HAP-1 (cell line): ENCODE measurements at regions not wholly inside any gene's neighbourhood (a gene's known extent, or its start where the extent isn't known, plus 50 kb on each side); places are given as distances from the start of the nearest gene placed in this dataset.

Experiments
- DNase-seq, 2 experiments: peaks; one replicate each; pipeline ENCODE4 v3.0.0-alpha.2; 2016 to 2020; ENCODE audit warnings: low spot score in 2 of 2
- H3K27me3 ChIP-seq: fragments of 250-450 bp; sonication (Bioruptor Pico); 2 replicates; pipeline ENCODE4 v1.5.1; 2020; ENCODE audit warnings: low read depth, mild to moderate bottlenecking, moderate library complexity
- H3K36me3 ChIP-seq: fragments of 250-450 bp; sonication (Bioruptor Pico); replicated peaks from 2 replicates; pipeline ENCODE4 v1.5.1; 2020; ENCODE audit warnings: mild to moderate bottlenecking
- H3K4me1 ChIP-seq: fragments of 250-450 bp; sonication (Bioruptor Pico); 2 replicates; pipeline ENCODE4 v1.5.1; 2020; ENCODE audit warnings: mild to moderate bottlenecking
- H3K4me3 ChIP-seq: fragments of 250-450 bp; sonication (Bioruptor Pico); 2 replicates; pipeline ENCODE4 v1.5.1; 2020; ENCODE audit warnings: mild to moderate bottlenecking, moderate library complexity
- H3K9me3 ChIP-seq: fragments of 250-450 bp; sonication (Bioruptor Pico); 2 replicates; pipeline ENCODE4 v1.5.1; 2020; ENCODE audit warnings: mild to moderate bottlenecking, moderate library complexity
- in situ Hi-C: fragments of 300-500 bp; cut with MboI; formaldehyde crosslinking; loops from 3 replicates; pipeline ENCODE4 v1.14.3; 2020; ENCODE audit warnings: low sequenced_read_pairs, inconsistent platforms, mixed read lengths

DNA sequence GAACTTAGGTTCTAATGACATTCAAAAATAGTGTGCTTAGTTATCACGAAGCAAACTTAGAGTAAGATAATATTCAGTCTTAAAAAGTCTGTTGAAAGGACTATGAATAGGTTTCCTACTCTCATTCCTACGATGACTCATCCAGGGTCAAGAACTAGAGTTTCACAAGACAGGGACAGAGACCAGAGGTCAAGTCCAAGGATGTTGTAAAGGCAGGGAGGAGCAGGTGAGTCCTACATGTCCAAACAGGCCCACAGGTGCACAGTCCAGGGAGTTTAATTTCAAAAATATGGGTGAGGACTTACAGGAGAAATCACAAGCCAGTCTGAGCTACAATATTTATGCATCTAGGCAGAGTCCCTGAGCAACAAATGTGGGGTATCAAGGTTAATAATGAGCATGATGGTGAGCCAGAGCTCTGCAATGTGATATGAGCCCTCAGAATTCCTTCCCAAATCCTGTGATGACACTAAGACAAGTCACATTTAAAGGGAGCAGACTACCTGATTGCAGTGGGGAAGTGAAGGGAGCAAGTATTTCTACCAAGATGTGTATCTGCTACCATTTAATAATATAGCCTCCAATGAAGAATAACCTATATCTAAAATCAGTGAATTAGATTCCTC is 100.0 kb upstream of the NRIP1 start:
- H3K4me3 ChIP-seq = no peak overlapping the region
- no peaks in the 10 kb centered on the region for H3K36me3 ChIP-seq
- H3K27me3 ChIP-seq = no peaks in the 10 kb centered on the region
- H3K9me3 ChIP-seq = no peaks in the 10 kb centered on the region; the same call in 1 of the 2 replicates
- H3K4me1 ChIP-seq = no peaks in the 10 kb centered on the region
- in situ Hi-C loops = no loop called here
- DNase-seq = no peak

- H3K36me3 ChIP-seq = no peaks in the 10 kb centered on the region
- no peaks in the 10 kb centered on the region for H3K9me3 ChIP-seq
- no peaks in the 10 kb centered on the region for H3K27me3 ChIP-seq
- no peak overlapping the region for H3K4me3 ChIP-seq
- in situ Hi-C loops = no loop called here
- no peak for DNase-seq
- no peaks in the 10 kb centered on the region for H3K4me1 ChIP-seq
Observed at GRCh38 chr21:15170614-15171013, 105.8 kb upstream of the NRIP1 start.

- no peaks in the 10 kb centered on the region for H3K27me3 ChIP-seq
- no peak overlapping the region for H3K4me3 ChIP-seq
- no peak for DNase-seq
- no peaks in the 10 kb centered on the region for H3K4me1 ChIP-seq
- in situ Hi-C loops = no loop called here
- no peaks in the 10 kb centered on the region for H3K9me3 ChIP-seq
- no peaks in the 10 kb centered on the region for H3K36me3 ChIP-seq
Observed at GRCh38 chr21:15171546-15171945, 106.7 kb upstream of the NRIP1 start.

DNA sequence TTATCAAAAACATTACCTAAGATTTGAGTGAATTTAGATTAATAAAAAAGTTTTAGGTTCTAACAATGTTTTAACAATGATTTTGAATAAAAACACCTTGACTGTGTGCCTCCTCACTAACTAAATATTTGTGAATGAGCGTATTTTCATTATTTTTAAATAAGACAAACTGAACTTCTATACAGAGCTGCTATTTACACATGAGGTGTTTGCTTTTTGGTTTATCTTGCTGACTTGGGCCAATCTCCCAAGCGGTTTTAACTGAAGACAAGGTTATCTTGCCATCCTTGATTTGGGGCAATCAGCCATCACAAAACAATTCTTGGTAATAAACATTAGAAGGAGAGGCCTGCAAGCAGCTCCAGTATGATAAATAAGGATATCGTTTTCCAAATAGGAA is 108.2 kb upstream of the NRIP1 start:
- Histone ChIP-seq H3K4me1 (no peaks in the 10 kb centered on the region), H3K36me3 (no peaks in the 10 kb centered on the region), H3K27me3 (no peaks in the 10 kb centered on the region), H3K9me3 (no peaks in the 10 kb centered on the region), H3K4me3 (no peak overlapping the region)
- in situ Hi-C loops = no loop called here
- no peak for DNase-seq

DNA sequence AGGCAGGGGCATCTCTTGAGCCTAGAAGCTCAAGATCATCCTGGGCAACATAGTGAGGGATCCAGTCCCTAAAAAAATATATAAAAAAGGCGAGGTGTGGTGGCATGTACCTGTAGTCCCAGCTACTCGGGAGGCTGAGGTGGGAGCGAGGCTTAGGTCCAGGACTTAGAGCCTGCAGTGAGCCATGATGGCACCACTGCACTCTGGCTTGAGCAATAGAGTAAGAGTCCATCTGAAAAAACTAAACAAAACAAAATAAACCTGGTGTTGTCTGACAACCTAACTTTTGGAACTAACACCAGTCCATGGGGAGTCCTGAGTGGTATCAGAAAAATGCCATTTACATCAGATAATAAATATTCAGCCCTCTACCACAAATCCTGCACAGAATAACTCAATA is 110.1 kb upstream of the NRIP1 start:
- H3K27me3 ChIP-seq = no peaks in the 10 kb centered on the region
- no peaks in the 10 kb centered on the region for H3K9me3 ChIP-seq
- no peak for DNase-seq
- in situ Hi-C loops = no loop called here
- H3K4me1 ChIP-seq = no peaks in the 10 kb centered on the region
- H3K36me3 ChIP-seq = no peaks in the 10 kb centered on the region
- H3K4me3 ChIP-seq = no peak overlapping the region

DNA sequence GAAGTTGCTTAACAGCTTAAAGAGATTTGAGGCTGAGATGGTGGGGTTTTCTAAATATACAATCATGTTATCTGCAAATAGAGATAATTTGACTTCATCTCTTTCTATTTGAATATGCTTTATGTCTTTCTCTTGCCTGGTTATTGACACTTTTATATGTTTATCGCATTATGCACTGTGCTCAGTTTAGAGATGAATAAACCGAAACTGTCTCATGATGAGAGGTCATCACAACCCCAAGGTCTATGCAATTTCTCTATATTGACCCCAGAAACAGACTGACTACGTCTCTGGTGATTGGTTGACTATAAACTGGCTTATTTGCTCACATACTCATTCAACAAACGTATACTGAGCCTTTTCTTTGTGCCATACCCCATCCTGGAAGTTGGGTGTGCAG is 117.9 kb upstream of the NRIP1 start:
- no peak for DNase-seq
- in situ Hi-C loops = no loop called here
- Histone ChIP-seq H3K4me1 (no peaks in the 10 kb centered on the region), H3K4me3 (no peak overlapping the region), H3K9me3 (no peaks in the 10 kb centered on the region), H3K27me3 (no peaks in the 10 kb centered on the region), H3K36me3 (no peaks in the 10 kb centered on the region)

GRCh38 chr21:15183813-15184257 is 119.0 kb upstream of the NRIP1 start:
- DNase-seq = no peak
- no peaks in the 10 kb centered on the region for H3K27me3 ChIP-seq
- no peaks in the 10 kb centered on the region for H3K9me3 ChIP-seq
- no peaks in the 10 kb centered on the region for H3K4me1 ChIP-seq
- H3K4me3 ChIP-seq = no peak overlapping the region
- no peaks in the 10 kb centered on the region for H3K36me3 ChIP-seq
- in situ Hi-C loops = no loop called here

GRCh38 chr21:15190412-15190811 is 125.6 kb upstream of the NRIP1 start:
- no peak overlapping the region for H3K4me3 ChIP-seq
- DNase-seq = no peak
- H3K36me3 ChIP-seq = no peaks in the 10 kb centered on the region
- no peaks in the 10 kb centered on the region for H3K27me3 ChIP-seq
- in situ Hi-C loops = no loop called here
- no peaks in the 10 kb centered on the region for H3K9me3 ChIP-seq
- H3K4me1 ChIP-seq = no peaks in the 10 kb centered on the region

DNA sequence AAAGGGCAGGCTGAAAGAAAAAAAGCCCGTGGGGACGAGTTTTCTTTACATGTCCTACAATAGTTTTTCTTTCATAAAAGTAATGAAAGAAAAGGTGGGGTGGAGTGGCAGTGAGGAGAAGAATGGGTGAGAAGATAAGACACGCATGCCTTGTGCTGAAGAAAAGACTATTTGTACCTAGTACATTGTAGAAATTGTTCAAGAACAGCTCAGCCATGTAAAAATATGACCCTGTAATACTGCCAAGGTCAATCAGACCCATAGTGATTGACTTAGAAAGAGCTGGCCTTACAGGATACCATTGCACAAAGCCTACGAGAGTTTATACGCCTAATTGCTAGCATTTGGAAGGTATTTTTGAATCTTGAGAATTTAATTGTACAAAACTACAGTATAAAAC is 126.0 kb upstream of the NRIP1 start:
- Histone ChIP-seq H3K36me3 (no peaks in the 10 kb centered on the region), H3K4me1 (no peaks in the 10 kb centered on the region), H3K27me3 (no peaks in the 10 kb centered on the region), H3K4me3 (no peak overlapping the region), H3K9me3 (no peaks in the 10 kb centered on the region)
- DNase-seq = no peak
- in situ Hi-C loops = no loop called here

DNA sequence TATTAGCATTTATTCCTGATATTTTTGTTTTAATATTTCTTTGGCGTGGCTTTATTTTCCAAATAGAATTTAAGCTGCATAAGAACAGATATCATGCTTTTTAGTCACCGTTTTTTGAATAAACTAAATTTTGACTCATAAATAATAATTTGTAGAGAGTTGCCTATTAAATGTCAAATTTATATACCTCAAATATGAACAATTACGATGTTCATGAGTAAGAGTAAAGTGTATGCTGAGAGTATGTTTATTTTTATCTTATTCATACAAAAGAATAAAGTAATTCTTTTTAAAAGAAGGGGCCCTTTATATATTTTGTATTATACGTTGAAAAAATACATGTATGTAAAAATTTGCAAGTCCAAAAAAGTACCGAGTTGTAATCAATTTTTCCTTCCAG is 126.5 kb upstream of the NRIP1 start:
- DNase-seq = no peak
- in situ Hi-C loops = no loop called here
- Histone ChIP-seq H3K9me3 (no peaks in the 10 kb centered on the region), H3K4me3 (no peak overlapping the region), H3K4me1 (no peaks in the 10 kb centered on the region), H3K27me3 (no peaks in the 10 kb centered on the region), H3K36me3 (no peaks in the 10 kb centered on the region)

DNA sequence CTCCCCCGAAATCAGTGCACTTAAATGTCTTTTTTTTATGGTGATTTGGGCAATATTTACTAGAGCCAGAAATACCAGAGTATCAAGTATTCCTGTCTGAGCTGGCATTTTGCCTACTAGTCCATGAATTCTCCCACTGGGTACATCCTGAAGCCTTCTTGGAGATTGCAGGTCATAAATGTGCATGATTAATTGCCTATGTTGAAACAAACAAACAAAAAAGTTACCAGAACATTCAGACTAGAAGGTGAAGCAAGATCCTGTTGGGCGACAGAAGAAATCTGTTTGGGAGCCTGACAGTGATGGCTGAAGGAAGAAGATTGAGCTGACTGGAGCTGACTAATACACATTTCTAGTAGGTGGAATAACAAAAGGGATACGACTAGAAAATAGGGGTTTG is 127.4 kb upstream of the NRIP1 start:
- in situ Hi-C loops = no loop called here
- no peaks in the 10 kb centered on the region for H3K4me1 ChIP-seq
- H3K27me3 ChIP-seq = no peaks in the 10 kb centered on the region
- no peaks in the 10 kb centered on the region for H3K36me3 ChIP-seq
- DNase-seq = no peak
- no peak overlapping the region for H3K4me3 ChIP-seq
- H3K9me3 ChIP-seq = no peaks in the 10 kb centered on the region

DNA sequence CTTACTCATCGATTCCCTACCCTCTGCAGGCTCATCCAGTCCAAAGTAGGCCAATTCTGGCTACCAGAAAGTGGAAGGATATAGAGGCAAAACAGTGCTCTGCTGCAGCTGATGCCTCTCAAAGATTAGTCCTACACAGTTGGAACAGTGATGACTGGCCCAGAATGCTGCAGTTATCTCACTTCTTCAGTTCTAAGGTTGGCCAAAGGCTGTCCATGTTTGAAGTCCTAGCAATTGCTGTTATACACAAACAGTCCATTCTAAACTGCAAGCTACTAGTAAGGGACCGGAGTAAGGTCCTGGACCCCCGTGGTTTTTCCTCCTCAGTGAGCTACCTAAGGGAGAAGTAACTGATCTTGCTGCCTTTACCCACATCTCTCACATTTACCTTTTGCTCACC is 129.1 kb upstream of the NRIP1 start:
- no peaks in the 10 kb centered on the region for H3K36me3 ChIP-seq
- in situ Hi-C loops = no loop called here
- no peaks in the 10 kb centered on the region for H3K9me3 ChIP-seq

DNA sequence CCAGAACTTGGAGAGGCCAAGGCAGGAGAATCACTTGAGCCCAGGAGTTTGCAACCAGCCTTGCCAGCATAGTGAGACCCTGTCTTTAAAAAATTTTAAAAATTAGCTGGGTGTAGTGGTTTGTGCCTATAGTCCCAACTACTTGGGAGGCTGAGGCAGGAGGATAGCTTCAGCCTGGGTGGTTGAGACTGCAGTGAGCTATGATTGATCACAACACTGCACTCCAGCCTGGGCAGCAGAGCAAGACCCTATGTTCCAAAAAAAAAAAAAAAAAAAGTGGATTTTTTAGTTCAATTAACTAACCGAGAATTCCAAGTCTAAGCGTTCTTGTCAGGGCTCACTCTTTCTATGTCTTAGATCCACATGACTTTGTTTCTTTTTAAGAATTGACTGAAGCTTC is 130.3 kb upstream of the NRIP1 start:
- H3K36me3 ChIP-seq = no peaks in the 10 kb centered on the region
- H3K27me3 ChIP-seq = no peaks in the 10 kb centered on the region
- no peak for DNase-seq
- no peaks in the 10 kb centered on the region for H3K9me3 ChIP-seq
- in situ Hi-C loops = no loop called here
- H3K4me1 ChIP-seq = no peaks in the 10 kb centered on the region
- H3K4me3 ChIP-seq = no peak overlapping the region

More for the DNA sequence above, 129.1 kb upstream of the NRIP1 start:
- DNase-seq = no peak
- Histone ChIP-seq H3K27me3 (no peaks in the 10 kb centered on the region), H3K4me1 (no peaks in the 10 kb centered on the region), H3K4me3 (no peak overlapping the region)

- Histone ChIP-seq H3K4me3 (no peak overlapping the region), H3K27me3 (no peaks in the 10 kb centered on the region), H3K36me3 (no peaks in the 10 kb centered on the region), H3K4me1 (no peaks in the 10 kb centered on the region), H3K9me3 (no peaks in the 10 kb centered on the region)
- no peak for DNase-seq
- in situ Hi-C loops = no loop called here
Observed at GRCh38 chr21:15195768-15196167, 131.0 kb upstream of the NRIP1 start.

DNA sequence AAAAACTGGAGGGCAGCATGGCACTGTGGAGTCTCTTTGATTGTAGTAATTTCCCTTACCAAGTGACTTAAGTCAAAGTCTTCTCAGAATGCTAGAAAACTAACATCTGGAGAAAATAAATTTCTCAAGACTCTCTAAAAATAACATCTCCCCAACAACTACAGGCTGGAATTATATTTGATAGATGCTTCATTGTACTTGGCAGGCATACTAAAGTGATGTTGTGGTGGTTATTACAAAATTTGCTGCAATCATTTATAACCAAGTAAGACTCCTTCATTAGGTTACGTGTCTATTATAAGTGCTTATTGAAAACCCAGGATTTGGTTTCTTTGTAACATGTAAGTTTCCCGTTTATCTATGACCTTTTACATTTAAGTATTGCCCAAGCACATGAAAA is 132.9 kb upstream of the NRIP1 start:
- H3K9me3 ChIP-seq = no peaks in the 10 kb centered on the region
- no peaks in the 10 kb centered on the region for H3K27me3 ChIP-seq
- no peaks in the 10 kb centered on the region for H3K4me1 ChIP-seq
- in situ Hi-C loops = no loop called here
- no peaks in the 10 kb centered on the region for H3K36me3 ChIP-seq
- no peak overlapping the region for H3K4me3 ChIP-seq
- no peak for DNase-seq
